HG03520 (cell line): ENCODE measurements at regions not wholly inside any gene's neighbourhood (a gene's known extent, or its start where the extent isn't known, plus 50 kb on each side); places are given as distances from the start of the nearest gene placed in this dataset.
"Not testable (repeated sequence)": the region's sequence is repeated elsewhere in the genome, so short reads cannot be mapped to it uniquely, and the experiment has no call there.

Experiments used
- ATAC-seq: cut with Tn5 transposase; IDR thresholded peaks from one replicate; pipeline ENCODE4 v1.9.1; 2021; ENCODE audit warnings: mild to moderate bottlenecking, moderate library complexity; ENCODE audit not compliant: unreplicated experiment

DNA sequence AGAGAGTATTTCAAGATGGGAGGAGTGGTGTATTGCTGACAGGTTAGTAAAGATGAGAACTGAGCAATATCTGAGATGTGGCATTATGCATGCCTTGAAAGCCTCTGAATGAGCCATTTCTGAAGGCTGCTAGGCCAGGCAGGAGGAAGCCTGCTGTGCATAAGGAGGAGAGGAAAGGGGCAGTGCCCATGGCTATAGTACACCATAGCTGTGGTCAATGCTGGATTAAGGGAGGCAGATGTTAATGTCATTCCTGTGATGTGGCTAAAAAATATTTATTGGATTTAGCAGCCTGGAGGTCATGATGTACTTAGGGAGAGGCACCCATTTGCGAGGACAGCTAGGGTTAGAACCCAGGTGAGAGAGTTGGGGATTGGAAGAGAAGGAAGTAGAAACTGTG is 130.0 kb upstream of the LNX1 start:
- ATAC-seq: no peak

GRCh38 chr4:53720776-53721175 is 129.5 kb upstream of the LNX1 start:
- no peak for ATAC-seq

- ATAC-seq: no peak
Measured at GRCh38 chr4:53717064-53717549, 125.8 kb upstream of the LNX1 start.

- ATAC-seq: no peak
Measured at GRCh38 chr4:53716471-53717063, 125.3 kb upstream of the LNX1 start.

- ATAC-seq: no peak
Measured at GRCh38 chr4:53716011-53716410, 124.7 kb upstream of the LNX1 start.

- ATAC-seq: no peak
Measured at GRCh38 chr4:53714236-53715140, 123.2 kb upstream of the LNX1 start.

- ATAC-seq: no peak
Measured at GRCh38 chr4:53713767-53714166, 122.5 kb upstream of the LNX1 start.

DNA sequence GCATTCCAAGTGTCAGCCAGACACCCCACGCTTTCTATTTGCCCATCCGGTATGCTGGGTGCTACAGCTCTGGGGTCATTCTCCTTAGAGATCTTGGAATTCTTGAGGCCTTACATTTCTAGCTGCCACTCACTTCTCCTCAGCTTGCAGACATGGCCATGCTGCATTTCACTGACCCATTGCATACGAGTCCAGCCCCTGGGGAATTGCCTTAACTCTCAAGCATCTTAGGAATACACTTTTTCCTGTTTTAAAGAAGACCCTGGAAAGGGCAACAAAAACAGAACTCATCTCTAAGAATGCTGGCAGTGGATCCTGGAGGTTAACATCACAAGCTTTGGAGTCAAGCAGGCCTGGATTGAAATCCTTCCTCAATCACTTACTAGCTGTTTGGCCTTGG is 122.0 kb upstream of the LNX1 start:
- no peak for ATAC-seq

DNA sequence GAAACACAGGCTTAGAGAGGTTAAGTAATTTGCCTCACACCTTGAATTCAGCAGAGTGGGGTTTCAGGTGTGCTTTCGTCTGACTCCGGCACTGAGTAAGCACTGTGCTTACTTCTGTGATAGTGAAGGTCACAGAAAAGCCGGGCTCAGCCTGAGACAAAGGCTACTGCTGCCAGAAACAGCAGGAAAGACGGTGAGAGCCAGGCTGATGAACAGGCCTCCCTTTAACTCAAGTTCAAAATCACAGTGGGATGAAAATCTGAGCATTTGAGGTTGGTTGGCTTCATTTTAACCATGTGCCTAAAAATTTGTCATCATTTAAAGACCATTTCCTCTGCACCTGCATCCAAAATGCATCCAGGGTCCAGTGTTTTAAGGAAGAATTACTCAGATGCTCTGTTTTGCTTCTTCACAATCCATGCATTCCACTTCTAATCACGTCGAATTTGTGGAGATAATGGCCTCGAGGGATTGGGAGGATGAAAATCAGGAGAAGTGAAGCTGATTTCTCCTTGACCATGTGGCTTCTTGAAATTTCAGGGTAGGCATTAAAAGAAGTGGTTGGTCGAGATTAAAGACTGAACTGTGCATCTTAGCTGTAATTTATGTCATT is 121.2 kb upstream of the LNX1 start:
- no peak for ATAC-seq

DNA sequence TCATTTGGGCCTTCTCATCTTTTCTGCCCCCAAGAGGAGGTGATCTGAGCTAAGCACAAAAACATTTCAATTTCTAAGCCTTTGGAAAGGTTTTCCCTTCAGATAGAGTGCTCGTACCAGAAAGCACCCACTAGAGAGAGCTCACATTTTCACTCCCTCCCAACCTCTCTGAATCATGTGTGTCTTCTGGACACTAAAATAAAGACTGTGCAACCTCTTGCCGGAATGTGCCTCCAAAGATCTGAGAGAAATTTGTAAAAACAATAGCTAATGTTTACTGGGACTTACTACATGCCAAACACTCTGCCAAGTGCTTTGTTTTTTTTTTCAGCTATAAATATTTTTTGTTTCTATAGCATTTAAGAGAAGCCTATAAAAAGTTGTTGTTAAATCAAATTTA is 120.6 kb upstream of the LNX1 start:
- ATAC-seq: no peak

DNA sequence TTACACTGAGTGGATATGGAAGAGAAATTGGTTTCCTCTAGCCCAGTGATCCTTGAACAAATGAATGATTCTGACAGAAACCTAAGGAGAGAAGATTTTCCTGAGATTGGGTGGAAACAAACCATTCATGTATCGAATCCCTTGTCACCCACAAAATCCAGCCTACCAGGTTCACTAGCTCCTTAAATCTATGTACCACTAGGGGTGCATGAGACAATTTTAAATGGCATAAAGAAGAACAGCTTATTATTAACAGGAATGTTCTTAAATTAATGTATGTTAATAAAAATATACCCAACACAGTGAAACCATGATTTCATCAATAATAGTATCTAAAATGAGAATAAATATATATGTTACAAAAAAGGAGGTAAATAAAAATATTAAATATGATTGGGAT is 118.4 kb upstream of the LNX1 start:
- no peak for ATAC-seq

GRCh38 chr4:53707491-53707890 is 116.2 kb upstream of the LNX1 start:
- ATAC-seq: no peak

- ATAC-seq: no peak
Measured at GRCh38 chr4:53706422-53707032, 115.2 kb upstream of the LNX1 start.

- ATAC-seq: no peak
Measured at GRCh38 chr4:53705972-53706371, 114.7 kb upstream of the LNX1 start.

- ATAC-seq: peak; percentile 28
Measured at GRCh38 chr4:53705151-53705764, 114.0 kb upstream of the LNX1 start.

- ATAC-seq: no peak
Measured at GRCh38 chr4:53704329-53704728, 113.0 kb upstream of the LNX1 start.

DNA sequence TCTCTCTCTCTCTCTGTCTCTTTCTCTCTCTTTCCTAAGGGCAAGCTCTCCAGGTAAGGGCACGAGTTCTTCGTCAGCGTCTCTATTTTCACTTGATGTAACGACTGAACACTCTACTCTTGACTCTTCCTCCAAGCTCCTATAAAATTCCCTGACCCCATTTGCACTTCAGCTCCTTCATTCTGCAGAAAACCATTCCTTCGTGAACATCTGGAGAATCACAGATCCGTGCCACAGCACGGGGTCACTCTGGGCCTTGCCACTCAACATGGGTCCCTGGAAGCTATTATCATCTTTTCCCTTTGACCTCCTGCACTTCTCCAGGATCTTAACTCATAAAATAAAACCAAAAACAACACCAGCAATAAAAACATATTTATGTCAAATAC is 112.0 kb upstream of the LNX1 start:
- no peak for ATAC-seq

GRCh38 chr4:53702334-53703266 is 111.3 kb upstream of the LNX1 start:
- ATAC-seq: peak; percentile 64

DNA sequence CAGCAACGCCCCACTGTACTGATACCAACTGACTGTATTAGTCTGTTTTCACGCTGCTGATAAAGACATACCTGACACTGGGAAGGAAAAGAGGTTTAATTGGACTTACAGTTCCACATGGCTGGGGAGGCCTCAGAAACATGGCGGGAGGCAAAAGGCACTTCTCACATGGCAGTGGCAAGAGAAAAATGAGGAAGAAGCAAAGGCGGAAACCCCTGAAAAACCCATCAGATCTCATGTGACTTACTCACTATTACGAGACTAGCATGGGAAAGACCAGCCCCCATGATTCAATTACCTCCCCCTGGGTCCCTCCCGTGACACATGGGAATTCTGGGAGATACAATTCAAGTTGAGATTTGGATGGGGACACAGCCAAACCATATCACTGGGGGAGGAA is 110.0 kb upstream of the LNX1 start:
- ATAC-seq: not testable (repeated sequence)

GRCh38 chr4:53699310-53699709 is 108.0 kb upstream of the LNX1 start:
- ATAC-seq: not testable (repeated sequence)
